ENCODE measurements at regions not wholly inside any gene's neighbourhood (a gene's known extent, or its start where the extent isn't known, plus 50 kb on each side); places are given as distances from the start of the nearest gene placed in this dataset.

DNA sequence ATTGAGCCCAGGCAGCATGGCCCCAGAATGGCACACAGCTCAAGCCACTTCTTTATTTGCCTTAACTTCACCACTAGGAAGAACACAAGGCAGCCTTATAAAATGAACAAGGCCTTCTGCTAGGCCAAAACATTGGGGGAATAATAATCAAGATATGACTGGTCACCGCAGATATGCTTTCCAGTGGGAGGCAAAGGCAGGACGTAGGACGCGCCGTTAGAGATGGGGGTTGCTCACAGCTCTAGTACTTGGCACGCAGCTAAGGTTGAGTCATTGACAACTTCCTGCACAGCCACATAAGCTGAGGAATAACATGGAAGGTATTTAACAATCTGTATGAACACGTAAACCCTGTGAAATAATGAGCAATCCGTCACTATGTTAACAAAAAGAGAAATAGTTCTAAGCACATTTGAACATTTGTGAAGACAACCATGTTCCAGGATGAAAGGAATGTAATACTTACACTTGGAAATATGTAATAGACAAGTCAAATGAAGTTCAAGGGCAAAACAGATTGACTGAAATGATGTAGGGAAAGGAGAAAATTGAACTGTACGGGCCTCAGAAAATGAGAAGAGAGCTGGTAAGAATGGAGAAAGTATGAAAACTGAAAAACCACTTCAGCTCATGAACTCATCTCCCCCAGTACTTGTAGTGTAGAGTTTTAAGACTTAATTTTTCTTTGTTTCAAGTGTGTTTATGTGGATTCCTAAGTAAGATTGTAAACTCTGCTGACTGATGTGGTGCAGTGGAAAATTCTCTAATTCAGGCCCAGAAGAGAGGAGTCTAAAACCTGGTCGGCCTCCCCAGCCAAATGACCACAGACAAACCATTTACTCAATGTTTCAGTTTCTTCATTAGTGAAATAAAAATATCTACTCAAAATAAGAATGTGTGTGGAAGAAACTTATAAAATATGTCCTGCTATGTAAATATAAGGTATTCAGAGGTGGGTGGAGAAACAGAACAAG lies 59.3 kb upstream of the CCDC91 start:
- no peak for TF ChIP-seq ZFX (IDR thresholded peaks at IDR 0.05)
- TF ChIP-seq, protein P1, sequence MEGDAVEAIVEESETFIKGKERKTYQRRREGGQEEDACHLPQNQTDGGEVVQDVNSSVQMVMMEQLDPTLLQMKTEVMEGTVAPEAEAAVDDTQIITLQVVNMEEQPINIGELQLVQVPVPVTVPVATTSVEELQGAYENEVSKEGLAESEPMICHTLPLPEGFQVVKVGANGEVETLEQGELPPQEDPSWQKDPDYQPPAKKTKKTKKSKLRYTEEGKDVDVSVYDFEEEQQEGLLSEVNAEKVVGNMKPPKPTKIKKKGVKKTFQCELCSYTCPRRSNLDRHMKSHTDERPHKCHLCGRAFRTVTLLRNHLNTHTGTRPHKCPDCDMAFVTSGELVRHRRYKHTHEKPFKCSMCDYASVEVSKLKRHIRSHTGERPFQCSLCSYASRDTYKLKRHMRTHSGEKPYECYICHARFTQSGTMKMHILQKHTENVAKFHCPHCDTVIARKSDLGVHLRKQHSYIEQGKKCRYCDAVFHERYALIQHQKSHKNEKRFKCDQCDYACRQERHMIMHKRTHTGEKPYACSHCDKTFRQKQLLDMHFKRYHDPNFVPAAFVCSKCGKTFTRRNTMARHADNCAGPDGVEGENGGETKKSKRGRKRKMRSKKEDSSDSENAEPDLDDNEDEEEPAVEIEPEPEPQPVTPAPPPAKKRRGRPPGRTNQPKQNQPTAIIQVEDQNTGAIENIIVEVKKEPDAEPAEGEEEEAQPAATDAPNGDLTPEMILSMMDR (conservative IDR thresholded peaks at IDR 0.05), result no peak

Data from C4-2B (cell line).